ENCODE measurements at regions not wholly inside any gene's neighbourhood (a gene's known extent, or its start where the extent isn't known, plus 50 kb on each side); places are given as distances from the start of the nearest gene placed in this dataset.

GRCh38 chr9:734831-735511 lies 106.5 kb upstream of the DMRT1 start:
- no peak overlapping the region for H3K27ac Mint-ChIP-seq (ENCODE audit: low read depth)
- ATAC-seq (replicated peaks; ENCODE audit: extremely low read depth, poor library complexity, severe bottlenecking) (no peak), DNase-seq (ENCODE audit: low spot score in 2 of 2) (no peak)
- H3K27me3 Mint-ChIP-seq = no peaks in the 10 kb centered on the region
- no peaks in the 10 kb centered on the region for H3K36me3 Mint-ChIP-seq (ENCODE audit: insufficient read depth)
- no peak overlapping the region for H3K4me3 Mint-ChIP-seq
- no peaks in the 10 kb centered on the region for H3K9me3 Mint-ChIP-seq
- H3K4me1 Mint-ChIP-seq = no peaks in the 10 kb centered on the region

GRCh38 chr9:737400-738120 lies 103.9 kb upstream of the DMRT1 start:
- Mint-ChIP-seq H3K4me3 (no peak overlapping the region), H3K27me3 (peaks cover 11% of the 10 kb centered on the region), H3K27ac (ENCODE audit: low read depth) (no peak overlapping the region), H3K36me3 (ENCODE audit: insufficient read depth) (no peaks in the 10 kb centered on the region), H3K4me1 (no peaks in the 10 kb centered on the region), H3K9me3 (no peaks in the 10 kb centered on the region)
- ATAC-seq (replicated peaks; ENCODE audit: extremely low read depth, poor library complexity, severe bottlenecking) = no peak
- DNase-seq (ENCODE audit: low spot score in 2 of 2) = no peak

DNA sequence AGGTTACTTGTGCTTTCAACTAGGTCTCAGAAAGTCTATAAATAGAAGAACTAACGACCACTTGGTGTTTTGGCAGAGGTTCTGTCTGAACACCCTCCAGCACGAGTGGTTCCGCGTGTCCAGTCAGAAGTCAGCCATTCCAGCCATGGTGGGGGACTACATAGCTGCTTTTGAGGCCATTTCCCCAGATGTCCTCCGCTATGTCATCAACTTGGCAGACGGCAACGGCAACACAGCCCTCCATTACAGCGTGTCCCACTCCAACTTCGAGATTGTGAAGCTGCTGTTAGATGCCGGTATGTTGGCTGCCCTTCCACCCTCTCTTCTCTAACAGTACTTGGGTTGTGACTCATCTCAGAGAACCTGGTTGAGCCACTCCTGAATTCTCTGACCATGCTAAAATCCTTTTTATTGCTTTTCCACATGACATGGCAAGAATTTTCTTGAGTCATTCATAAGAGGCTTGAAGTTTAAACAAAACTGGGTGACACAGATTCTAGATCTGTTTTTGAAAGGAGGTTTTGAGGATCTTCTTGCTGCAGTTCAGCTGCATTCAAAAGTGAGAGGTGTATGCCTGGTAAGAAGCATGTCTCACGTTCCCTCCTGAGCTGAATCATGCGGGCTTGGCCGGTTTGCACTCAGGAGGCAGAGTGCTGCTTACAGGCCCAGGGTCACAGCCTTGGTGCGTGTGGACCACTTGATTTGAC lies 103.1 kb upstream of the DMRT1 start:
- H3K4me3 Mint-ChIP-seq = no peak overlapping the region
- no peaks in the 10 kb centered on the region for H3K9me3 Mint-ChIP-seq
- peaks cover 2% of the 10 kb centered on the region for H3K36me3 Mint-ChIP-seq (ENCODE audit: insufficient read depth)
- H3K27ac Mint-ChIP-seq (ENCODE audit: low read depth) = no peak overlapping the region
- H3K4me1 Mint-ChIP-seq = no peaks in the 10 kb centered on the region
- DNase-seq (ENCODE audit: low spot score in 2 of 2) (no peak), ATAC-seq (replicated peaks; ENCODE audit: extremely low read depth, poor library complexity, severe bottlenecking) (no peak)
- peaks cover 19% of the 10 kb centered on the region for H3K27me3 Mint-ChIP-seq

- ATAC-seq (replicated peaks; ENCODE audit: extremely low read depth, poor library complexity, severe bottlenecking) (no peak), DNase-seq (ENCODE audit: low spot score in 2 of 2) (no peak)
- no peaks in the 10 kb centered on the region for H3K4me1 Mint-ChIP-seq
- no peaks in the 10 kb centered on the region for H3K9me3 Mint-ChIP-seq
- H3K27ac Mint-ChIP-seq (ENCODE audit: low read depth) = no peak overlapping the region
- no peak overlapping the region for H3K4me3 Mint-ChIP-seq
- H3K27me3 Mint-ChIP-seq = peaks cover 19% of the 10 kb centered on the region
- peaks cover 2% of the 10 kb centered on the region for H3K36me3 Mint-ChIP-seq (ENCODE audit: insufficient read depth)
Measured at GRCh38 chr9:739362-739761, 102.1 kb upstream of the DMRT1 start.

DNA sequence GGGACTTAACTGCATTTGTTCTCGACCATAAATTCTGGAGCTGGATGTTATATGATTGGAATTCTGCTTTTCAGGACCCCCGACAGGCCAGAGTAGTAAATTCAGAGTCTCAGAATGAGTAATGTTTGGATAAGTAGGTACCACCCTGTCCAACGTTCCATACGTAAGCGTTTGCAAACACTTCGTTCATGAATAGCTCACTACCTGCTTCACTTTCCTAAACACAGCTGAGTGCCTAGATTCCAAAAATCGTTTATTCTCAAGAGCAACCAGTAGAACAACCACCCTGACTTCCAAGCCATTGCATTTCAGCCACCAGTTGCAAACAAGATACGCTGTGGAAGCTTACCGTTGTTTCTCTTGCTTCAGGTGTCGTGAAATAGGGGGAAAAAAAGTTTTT lies 101.3 kb upstream of the DMRT1 start:
- no peak for ATAC-seq (replicated peaks; ENCODE audit: extremely low read depth, poor library complexity, severe bottlenecking)
- DNase-seq (ENCODE audit: low spot score in 2 of 2) = no peak
- H3K27me3 Mint-ChIP-seq = peaks cover 19% of the 10 kb centered on the region
- peaks cover 2% of the 10 kb centered on the region for H3K36me3 Mint-ChIP-seq (ENCODE audit: insufficient read depth)
- no peak overlapping the region for H3K4me3 Mint-ChIP-seq
- no peaks in the 10 kb centered on the region for H3K9me3 Mint-ChIP-seq
- no peak overlapping the region for H3K27ac Mint-ChIP-seq (ENCODE audit: low read depth)
- H3K4me1 Mint-ChIP-seq = no peaks in the 10 kb centered on the region

DNA sequence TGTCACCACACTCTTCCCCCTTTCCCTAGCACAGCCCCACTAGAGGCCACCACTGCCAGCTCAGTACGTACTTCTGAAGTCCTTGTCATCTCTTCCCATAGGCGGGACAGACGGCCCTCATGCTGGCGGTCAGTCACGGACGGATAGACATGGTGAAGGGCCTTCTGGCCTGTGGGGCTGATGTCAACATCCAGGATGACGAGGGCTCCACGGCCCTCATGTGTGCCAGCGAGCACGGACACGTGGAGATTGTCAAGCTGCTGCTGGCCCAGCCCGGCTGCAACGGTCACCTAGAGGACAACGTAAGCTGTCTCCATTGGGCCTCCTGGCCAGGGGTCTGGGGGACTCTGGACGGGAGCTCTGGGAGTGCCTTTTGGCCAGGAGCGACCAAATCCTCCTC lies 99.4 kb upstream of the DMRT1 start:
- H3K4me3 Mint-ChIP-seq = no peak overlapping the region
- peaks cover 2% of the 10 kb centered on the region for H3K36me3 Mint-ChIP-seq (ENCODE audit: insufficient read depth)
- H3K27ac Mint-ChIP-seq (ENCODE audit: low read depth) = no peak overlapping the region

DNA sequence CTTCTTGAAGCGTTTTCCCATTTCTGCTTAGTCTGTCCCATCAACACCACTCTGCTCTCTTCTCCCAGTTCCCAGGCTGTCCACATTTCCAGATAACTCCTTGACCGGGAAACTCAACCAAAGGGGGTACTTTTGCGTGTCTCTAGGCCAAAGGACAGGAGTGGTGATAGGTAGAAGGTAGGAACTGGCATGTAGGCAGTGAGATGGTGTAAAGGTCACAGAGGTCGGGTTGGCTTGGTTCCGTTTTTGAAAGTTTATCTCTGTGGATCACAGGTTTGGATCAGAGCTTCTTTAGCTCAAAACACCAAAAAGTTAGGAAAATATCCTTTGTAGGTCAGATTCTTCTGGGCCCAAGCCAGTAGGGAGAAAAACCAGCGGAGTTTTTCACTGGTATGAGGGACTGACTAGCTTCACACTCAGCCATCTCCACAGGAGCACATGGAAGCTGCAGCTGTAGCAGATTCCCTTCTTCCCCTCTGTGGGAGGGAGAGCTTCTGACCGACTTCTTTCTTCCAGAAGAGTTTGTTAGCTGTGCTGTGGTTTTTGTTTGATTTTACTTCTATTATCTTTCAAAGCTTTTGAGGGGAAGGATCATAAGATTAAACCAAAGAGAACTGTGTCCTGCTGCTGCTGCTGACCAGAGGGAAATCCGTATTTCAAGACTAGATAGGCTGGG lies 98.4 kb upstream of the DMRT1 start:
- H3K27ac Mint-ChIP-seq (ENCODE audit: low read depth) = no peak overlapping the region
- H3K27me3 Mint-ChIP-seq = peaks cover 19% of the 10 kb centered on the region
- DNase-seq (ENCODE audit: low spot score in 2 of 2) (no peak), ATAC-seq (replicated peaks; ENCODE audit: extremely low read depth, poor library complexity, severe bottlenecking) (no peak)
- H3K4me3 Mint-ChIP-seq = no peak overlapping the region
- no peaks in the 10 kb centered on the region for H3K4me1 Mint-ChIP-seq
- no peaks in the 10 kb centered on the region for H3K9me3 Mint-ChIP-seq
- peaks cover 2% of the 10 kb centered on the region for H3K36me3 Mint-ChIP-seq (ENCODE audit: insufficient read depth)

More for the DNA sequence above, 99.4 kb upstream of the DMRT1 start:
- no peak for DNase-seq (ENCODE audit: low spot score in 2 of 2)
- Mint-ChIP-seq H3K4me1 (no peaks in the 10 kb centered on the region), H3K9me3 (no peaks in the 10 kb centered on the region), H3K27me3 (peaks cover 19% of the 10 kb centered on the region)
- no peak for ATAC-seq (replicated peaks; ENCODE audit: extremely low read depth, poor library complexity, severe bottlenecking)

- Mint-ChIP-seq H3K36me3 (ENCODE audit: insufficient read depth) (peaks cover 2% of the 10 kb centered on the region), H3K4me1 (peaks cover 10% of the 10 kb centered on the region), H3K9me3 (no peaks in the 10 kb centered on the region), H3K27me3 (peaks cover 19% of the 10 kb centered on the region), H3K27ac (ENCODE audit: low read depth) (no peak overlapping the region), H3K4me3 (no peak overlapping the region)
- DNase-seq (ENCODE audit: low spot score in 2 of 2) (no peak), ATAC-seq (replicated peaks; ENCODE audit: extremely low read depth, poor library complexity, severe bottlenecking) (no peak)
Measured at GRCh38 chr9:744046-744712, 97.3 kb upstream of the DMRT1 start.

GRCh38 chr9:744790-745484 lies 96.6 kb upstream of the DMRT1 start:
- no peak for ATAC-seq (replicated peaks; ENCODE audit: extremely low read depth, poor library complexity, severe bottlenecking)
- H3K4me3 Mint-ChIP-seq = no peak overlapping the region
- no peaks in the 10 kb centered on the region for H3K9me3 Mint-ChIP-seq
- peaks cover 16% of the 10 kb centered on the region for H3K4me1 Mint-ChIP-seq
- peaks cover 19% of the 10 kb centered on the region for H3K27me3 Mint-ChIP-seq
- DNase-seq (ENCODE audit: low spot score in 2 of 2) = no peak
- peaks cover 2% of the 10 kb centered on the region for H3K36me3 Mint-ChIP-seq (ENCODE audit: insufficient read depth)
- no peak overlapping the region for H3K27ac Mint-ChIP-seq (ENCODE audit: low read depth)

DNA sequence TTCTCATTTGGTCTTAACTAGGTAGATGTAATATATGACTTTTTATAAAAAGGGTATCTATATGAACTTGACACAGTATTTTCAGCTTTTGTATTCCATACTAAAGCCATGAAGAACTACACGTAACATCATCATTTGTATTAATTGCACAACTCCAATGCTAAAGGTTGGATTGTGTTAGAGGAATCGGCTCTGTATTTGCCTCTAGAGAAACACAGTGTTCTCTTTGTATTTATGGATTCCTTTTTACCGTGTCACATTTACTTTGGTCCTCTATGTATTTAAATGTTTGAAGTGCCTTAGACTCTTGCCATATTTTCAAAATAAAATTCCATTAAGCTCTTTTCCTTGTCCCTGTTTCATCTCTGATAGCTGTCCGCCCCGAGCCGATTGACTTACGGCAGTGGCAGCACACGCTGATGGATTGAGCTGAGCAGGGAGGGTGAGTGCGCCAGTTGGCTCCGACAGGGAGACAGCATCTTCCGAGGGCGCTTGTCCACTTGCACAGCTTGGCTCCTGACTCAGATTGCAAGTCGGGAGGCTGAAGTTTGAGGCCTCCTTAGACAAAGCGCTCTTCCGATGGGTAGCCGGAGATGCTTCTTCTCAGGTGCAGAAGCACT lies 95.6 kb upstream of the DMRT1 start:
- H3K4me3 Mint-ChIP-seq = no peak overlapping the region

DNA sequence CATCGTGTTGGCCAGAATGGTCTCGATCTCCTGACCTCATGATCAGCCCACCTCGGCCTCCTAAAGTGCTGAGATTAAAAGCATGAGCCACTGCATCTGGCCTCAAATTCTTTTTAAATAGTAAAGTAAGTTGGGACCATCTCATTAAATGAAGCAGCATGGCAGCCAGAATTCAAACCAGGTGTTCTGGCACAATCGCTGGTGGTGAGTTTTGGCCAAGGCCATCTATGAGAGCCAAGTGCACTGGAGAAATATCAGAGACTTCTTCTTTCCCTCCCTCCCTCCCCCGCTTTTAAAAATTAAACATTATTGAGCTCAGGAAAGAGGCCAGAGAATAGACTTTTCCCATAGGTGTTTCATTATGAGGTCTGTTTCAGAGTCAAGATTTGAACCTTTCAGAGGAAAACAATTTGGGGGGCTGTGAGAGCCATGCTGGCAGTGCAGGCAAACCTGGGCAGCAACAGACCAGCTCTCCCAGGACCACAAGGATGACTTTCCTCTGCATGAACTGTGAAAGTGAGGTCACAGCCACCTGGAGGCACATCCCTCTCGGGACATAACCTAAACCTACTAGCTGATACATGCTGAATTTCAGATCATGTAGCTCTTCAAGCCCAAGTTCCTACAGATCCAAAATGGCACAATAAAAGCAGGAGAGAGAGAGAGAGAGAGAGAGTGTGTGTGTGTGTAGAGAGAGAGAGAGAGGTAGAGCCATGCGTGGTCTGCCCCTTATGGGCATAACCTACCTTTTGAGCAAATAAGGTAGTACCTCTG lies 94.6 kb upstream of the DMRT1 start:
- no peak overlapping the region for H3K27ac Mint-ChIP-seq (ENCODE audit: low read depth)
- DNase-seq (ENCODE audit: low spot score in 2 of 2) (no peak), ATAC-seq (replicated peaks; ENCODE audit: extremely low read depth, poor library complexity, severe bottlenecking) (no peak)
- H3K4me1 Mint-ChIP-seq = peaks cover 30% of the 10 kb centered on the region
- H3K36me3 Mint-ChIP-seq (ENCODE audit: insufficient read depth) = peaks cover 2% of the 10 kb centered on the region
- no peak overlapping the region for H3K4me3 Mint-ChIP-seq
- H3K27me3 Mint-ChIP-seq = peaks cover 15% of the 10 kb centered on the region
- no peaks in the 10 kb centered on the region for H3K9me3 Mint-ChIP-seq

More for the DNA sequence above, 95.6 kb upstream of the DMRT1 start:
- Mint-ChIP-seq H3K27me3 (peaks cover 19% of the 10 kb centered on the region), H3K36me3 (ENCODE audit: insufficient read depth) (peaks cover 2% of the 10 kb centered on the region), H3K9me3 (no peaks in the 10 kb centered on the region), H3K27ac (ENCODE audit: low read depth) (no peak overlapping the region), H3K4me1 (peaks cover 25% of the 10 kb centered on the region)
- DNase-seq (ENCODE audit: low spot score in 2 of 2) (no peak), ATAC-seq (replicated peaks; ENCODE audit: extremely low read depth, poor library complexity, severe bottlenecking) (no peak)
